HEK293 (cell line): ENCODE measurements at regions not wholly inside any gene's neighbourhood (a gene's known extent, or its start where the extent isn't known, plus 50 kb on each side); places are given as distances from the start of the nearest gene placed in this dataset.

Experiments used
- CTCF ChIP-seq: fragments of 450-650 bp; formaldehyde crosslinking; IDR thresholded peaks from 2 replicates; pipeline ENCODE4 v1.5.1; 2016; ENCODE audit warnings: missing biosample characterization, missing genetic modification characterization
- PATZ1 ChIP-seq: fragments of 450-650 bp; formaldehyde crosslinking; IDR thresholded peaks from 2 replicates; pipeline ENCODE4 v1.5.1; 2016; ENCODE audit warnings: missing biosample characterization, missing genetic modification characterization
- PRDM6 ChIP-seq: fragments of 450-650 bp; formaldehyde crosslinking; IDR thresholded peaks from 2 replicates; pipeline ENCODE4 v1.5.1; 2017; ENCODE audit warnings: missing biosample characterization, missing genetic modification characterization
- SCRT2 ChIP-seq: fragments of 450-650 bp; formaldehyde crosslinking; IDR thresholded peaks from 2 replicates; pipeline ENCODE4 v1.5.1; 2016; ENCODE audit warnings: missing biosample characterization, missing genetic modification characterization
- SETDB1 ChIP-seq: IDR thresholded peaks from one replicate; pipeline ENCODE4 v1.6.1; 2017; ENCODE audit warnings: mild to moderate bottlenecking, low read length, moderate library complexity, mixed read lengths; ENCODE audit not compliant: insufficient read length
- ZFP3 ChIP-seq: fragments of 450-650 bp; formaldehyde crosslinking; IDR thresholded peaks from 2 replicates; pipeline ENCODE4 v1.5.1; 2016; ENCODE audit warnings: low read depth, missing biosample characterization, missing genetic modification characterization
- ZNF133 ChIP-seq: fragments of 450-650 bp; formaldehyde crosslinking; IDR thresholded peaks from 2 replicates; pipeline ENCODE4 v1.5.1; 2016; ENCODE audit warnings: missing biosample characterization, missing genetic modification characterization
- ZNF274 ChIP-seq, 2 experiments: fragments of 200-500 bp in 1 of 2; fragments of 450-650 bp in 1 of 2; sonication (Bioruptor generic) in 1 of 2; formaldehyde crosslinking in 1 of 2; IDR thresholded peaks; 2 replicates each; pipeline versions ENCODE4 v1.5.1 to v1.6.1; 2014 to 2016; ENCODE audit warnings: borderline replicate concordance in 1 of 2, inconsistent platforms in 1 of 2, low read length in 1 of 2, missing biosample characterization in 1 of 2, missing genetic modification characterization in 1 of 2
- ZNF830 ChIP-seq: fragments of 450-650 bp; IDR thresholded peaks from 2 replicates; pipeline ENCODE4 v1.5.0; 2018; ENCODE audit warnings: missing biosample characterization, missing genetic modification characterization, low read depth, mild to moderate bottlenecking, moderate library complexity
- TF ChIP-seq, protein P1 (sequence below): fragments of 450-650 bp; formaldehyde crosslinking; IDR thresholded peaks from 2 replicates; pipeline ENCODE4 v1.5.1; 2016; ENCODE audit warnings: missing biosample characterization, missing genetic modification characterization, low read depth
- TF ChIP-seq, protein P2 (sequence below): fragments of 450-650 bp; formaldehyde crosslinking; IDR thresholded peaks from 2 replicates; pipeline ENCODE4 v1.5.1; 2016; ENCODE audit warnings: missing biosample characterization, missing genetic modification characterization, low read depth

- TF ChIP-seq CTCF (tag by site-specific recombination) (no peak), PATZ1 (no peak), ZNF274 (IDR thresholded peaks at IDR 0.05; ENCODE audit: low read length) (no peak), ZNF274 (tag by site-specific recombination; IDR thresholded peaks at IDR 0.05; ENCODE audit: borderline replicate concordance) (no peak), PRDM6 (no peak), ZNF133 (tag by site-specific recombination) (no peak), ZNF830 (tag by site-specific recombination) (no peak), ZFP3 (tag by site-specific recombination) (no peak), SETDB1 (no peak), SCRT2 (tag by site-specific recombination) (no peak)
- TF ChIP-seq, protein P1, sequence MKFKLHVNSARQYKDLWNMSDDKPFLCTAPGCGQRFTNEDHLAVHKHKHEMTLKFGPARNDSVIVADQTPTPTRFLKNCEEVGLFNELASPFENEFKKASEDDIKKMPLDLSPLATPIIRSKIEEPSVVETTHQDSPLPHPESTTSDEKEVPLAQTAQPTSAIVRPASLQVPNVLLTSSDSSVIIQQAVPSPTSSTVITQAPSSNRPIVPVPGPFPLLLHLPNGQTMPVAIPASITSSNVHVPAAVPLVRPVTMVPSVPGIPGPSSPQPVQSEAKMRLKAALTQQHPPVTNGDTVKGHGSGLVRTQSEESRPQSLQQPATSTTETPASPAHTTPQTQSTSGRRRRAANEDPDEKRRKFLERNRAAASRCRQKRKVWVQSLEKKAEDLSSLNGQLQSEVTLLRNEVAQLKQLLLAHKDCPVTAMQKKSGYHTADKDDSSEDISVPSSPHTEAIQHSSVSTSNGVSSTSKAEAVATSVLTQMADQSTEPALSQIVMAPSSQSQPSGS = no peak
- TF ChIP-seq, protein P2, sequence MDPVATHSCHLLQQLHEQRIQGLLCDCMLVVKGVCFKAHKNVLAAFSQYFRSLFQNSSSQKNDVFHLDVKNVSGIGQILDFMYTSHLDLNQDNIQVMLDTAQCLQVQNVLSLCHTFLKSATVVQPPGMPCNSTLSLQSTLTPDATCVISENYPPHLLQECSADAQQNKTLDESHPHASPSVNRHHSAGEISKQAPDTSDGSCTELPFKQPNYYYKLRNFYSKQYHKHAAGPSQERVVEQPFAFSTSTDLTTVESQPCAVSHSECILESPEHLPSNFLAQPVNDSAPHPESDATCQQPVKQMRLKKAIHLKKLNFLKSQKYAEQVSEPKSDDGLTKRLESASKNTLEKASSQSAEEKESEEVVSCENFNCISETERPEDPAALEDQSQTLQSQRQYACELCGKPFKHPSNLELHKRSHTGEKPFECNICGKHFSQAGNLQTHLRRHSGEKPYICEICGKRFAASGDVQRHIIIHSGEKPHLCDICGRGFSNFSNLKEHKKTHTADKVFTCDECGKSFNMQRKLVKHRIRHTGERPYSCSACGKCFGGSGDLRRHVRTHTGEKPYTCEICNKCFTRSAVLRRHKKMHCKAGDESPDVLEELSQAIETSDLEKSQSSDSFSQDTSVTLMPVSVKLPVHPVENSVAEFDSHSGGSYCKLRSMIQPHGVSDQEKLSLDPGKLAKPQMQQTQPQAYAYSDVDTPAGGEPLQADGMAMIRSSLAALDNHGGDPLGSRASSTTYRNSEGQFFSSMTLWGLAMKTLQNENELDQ = no peak
Measured at GRCh38 chr22:22427542-22428065, 80.9 kb downstream of the ZNF280B start.
